ENCODE measurements at regions not wholly inside any gene's neighbourhood (a gene's known extent, or its start where the extent isn't known, plus 50 kb on each side); places are given as distances from the start of the nearest gene placed in this dataset.

GRCh38 chr6:7042056-7042653 is 65.6 kb upstream of the RREB1 start:
- Histone ChIP-seq H3K79me2 (no peaks in the 10 kb centered on the region), H3K9me3 (ENCODE audit: low read depth) (no peaks in the 10 kb centered on the region), H3K36me3 (replicated peaks; ENCODE audit: insufficient read depth, low read depth) (no peaks in the 10 kb centered on the region), H3K4me1 (ENCODE audit: insufficient read depth) (peaks cover 16% of the 10 kb centered on the region), H3K27ac (peak overlapping the region; percentile 95), H3K4me3 (no peak overlapping the region), H4K20me1 (ENCODE audit: insufficient read depth, poor library complexity, severe bottlenecking) (no peaks in the 10 kb centered on the region), H3K9me2 (replicated peaks; ENCODE audit: insufficient read depth) (no peaks in the 10 kb centered on the region), H3K27me3 (no peaks in the 10 kb centered on the region), H3K4me2 (peak overlapping the region; percentile 64), H2AFZ (peak overlapping the region; percentile 47)
- 59% methylated on average over 12 of the region's 12 CpGs for WGBS (ENCODE audit: low lambda C conversion rate, missing lambda C conversion rate)
- peak; percentile 52 for DNase-seq (ENCODE audit: low spot score)
- TF ChIP-seq CTCF (IDR thresholded peaks at IDR 0.05; ENCODE audit: poor library complexity) (no peak), EZH2phosphoT487 (IDR thresholded peaks at IDR 0.05; ENCODE audit: low read depth, severe bottlenecking, unreplicated experiment) (no peak), EZH2 (IDR thresholded peaks at IDR 0.05; ENCODE audit: borderline replicate concordance) (no peak)

DNA sequence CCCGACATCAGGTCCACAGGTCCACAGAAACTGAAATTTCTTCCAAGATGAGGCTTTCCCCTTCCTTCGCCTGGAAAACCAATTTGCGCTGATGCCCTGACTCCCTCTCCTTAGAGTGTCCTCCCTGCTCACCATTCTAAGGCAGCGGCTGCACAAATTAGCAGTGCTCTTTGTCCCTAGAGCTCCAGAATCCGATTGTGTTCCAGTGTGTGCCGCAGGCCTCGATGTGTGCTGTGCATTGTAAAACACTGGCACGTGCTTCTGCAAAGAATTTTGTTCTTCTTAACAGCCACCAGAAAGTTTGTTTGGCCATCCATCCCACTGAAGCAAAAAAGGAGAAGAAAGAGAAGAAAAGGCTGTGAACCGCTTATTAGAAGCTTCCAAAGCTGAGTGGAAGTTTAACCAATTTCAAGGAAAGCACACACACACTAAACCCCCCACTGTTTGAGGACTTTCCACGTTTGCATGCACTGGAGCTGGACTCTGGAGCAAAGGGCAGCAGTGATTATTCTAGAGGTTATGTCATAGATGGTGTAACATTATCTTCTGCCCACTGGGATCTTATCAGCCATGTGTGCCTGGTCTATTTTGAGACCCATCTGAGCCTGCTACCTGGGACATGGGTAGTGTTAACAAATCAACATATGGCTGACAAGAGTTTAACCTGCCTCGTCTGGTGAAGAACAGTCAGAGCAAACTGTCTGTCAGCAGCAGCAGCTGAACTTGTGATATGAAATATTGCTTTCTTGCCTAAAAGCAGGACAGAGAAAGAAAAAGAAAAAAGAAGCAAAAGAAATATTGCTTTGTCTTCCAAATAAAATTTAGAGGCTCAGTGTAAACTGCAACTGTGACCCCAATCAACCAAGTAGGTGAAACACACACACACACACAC is 64.9 kb upstream of the RREB1 start:
- Histone ChIP-seq H4K20me1 (ENCODE audit: insufficient read depth, poor library complexity, severe bottlenecking) (no peaks in the 10 kb centered on the region), H3K4me3 (no peak overlapping the region), H3K9me3 (ENCODE audit: low read depth) (no peaks in the 10 kb centered on the region), H3K27me3 (no peaks in the 10 kb centered on the region), H3K4me2 (peak overlapping the region; percentile 64), H3K36me3 (replicated peaks; ENCODE audit: insufficient read depth, low read depth) (no peaks in the 10 kb centered on the region), H3K79me2 (no peaks in the 10 kb centered on the region), H2AFZ (peak overlapping the region; percentile 47), H3K4me1 (ENCODE audit: insufficient read depth) (peaks cover 16% of the 10 kb centered on the region), H3K9me2 (replicated peaks; ENCODE audit: insufficient read depth) (no peaks in the 10 kb centered on the region), H3K27ac (peak overlapping the region; percentile 95)
- peak; percentile 71 for DNase-seq (ENCODE audit: low spot score)
- WGBS (ENCODE audit: low lambda C conversion rate, missing lambda C conversion rate) = 55% methylated on average over 11 of the region's 11 CpGs
- TF ChIP-seq CTCF (IDR thresholded peaks at IDR 0.05; ENCODE audit: poor library complexity) (no peak), EZH2 (IDR thresholded peaks at IDR 0.05; ENCODE audit: borderline replicate concordance) (no peak), EZH2phosphoT487 (IDR thresholded peaks at IDR 0.05; ENCODE audit: low read depth, severe bottlenecking, unreplicated experiment) (no peak)

DNA sequence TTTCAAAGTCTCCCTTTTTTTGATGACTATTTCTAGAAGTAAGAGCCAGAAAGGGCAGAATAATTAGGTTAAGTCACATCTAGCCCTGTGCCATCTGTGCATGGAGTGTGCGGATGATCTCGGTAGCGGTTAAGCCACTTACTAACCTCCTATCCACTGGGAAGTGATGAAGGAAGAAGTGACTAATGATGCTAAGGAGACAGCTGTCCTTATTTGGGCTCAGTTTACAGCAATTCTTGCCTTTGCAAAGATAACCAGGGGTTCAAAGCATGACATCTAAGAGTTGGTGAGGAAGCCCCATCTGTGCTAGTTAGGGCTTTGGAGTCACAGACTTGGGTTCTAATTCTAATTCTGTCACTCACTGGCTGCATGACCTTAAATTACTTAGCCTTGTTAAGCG is 62.4 kb upstream of the RREB1 start:
- Histone ChIP-seq H4K20me1 (ENCODE audit: insufficient read depth, poor library complexity, severe bottlenecking) (no peaks in the 10 kb centered on the region), H3K4me1 (ENCODE audit: insufficient read depth) (peaks cover 16% of the 10 kb centered on the region), H3K4me3 (no peak overlapping the region), H3K27ac (no peak overlapping the region), H3K27me3 (no peaks in the 10 kb centered on the region), H3K36me3 (replicated peaks; ENCODE audit: insufficient read depth, low read depth) (no peaks in the 10 kb centered on the region), H3K4me2 (no peak overlapping the region), H3K79me2 (no peaks in the 10 kb centered on the region), H3K9me3 (ENCODE audit: low read depth) (no peaks in the 10 kb centered on the region), H2AFZ (no peak overlapping the region), H3K9me2 (replicated peaks; ENCODE audit: insufficient read depth) (no peaks in the 10 kb centered on the region)
- DNase-seq (ENCODE audit: low spot score) = no peak
- WGBS (ENCODE audit: low lambda C conversion rate, missing lambda C conversion rate) = 91% methylated on average over 4 of the region's 4 CpGs
- TF ChIP-seq EZH2 (IDR thresholded peaks at IDR 0.05; ENCODE audit: borderline replicate concordance) (no peak), EZH2phosphoT487 (IDR thresholded peaks at IDR 0.05; ENCODE audit: low read depth, severe bottlenecking, unreplicated experiment) (no peak), CTCF (IDR thresholded peaks at IDR 0.05; ENCODE audit: poor library complexity) (no peak)
